Duodenal mucosa (tissue), 2 donors: ENCODE measurements at regions not wholly inside any gene's neighbourhood (a gene's known extent, or its start where the extent isn't known, plus 50 kb on each side); places are given as distances from the start of the nearest gene placed in this dataset.

Experiments used
- H3K27ac ChIP-seq: one replicate; pipeline ENCODE4 v1.7.0; 2013; ENCODE audit warnings: low read depth, low read length
- H3K27me3 ChIP-seq, 2 donors: one replicate each; pipeline ENCODE4 v1.7.0; 2013; ENCODE audit warnings: low read length in 2 of 2, control low read depth in 1 of 2; ENCODE audit not compliant: insufficient read depth in 2 of 2, control insufficient read depth in 1 of 2
- H3K36me3 ChIP-seq, 2 donors: one replicate each; pipeline ENCODE4 v1.7.0; 2013; ENCODE audit warnings: low read length in 2 of 2, control low read depth in 1 of 2; ENCODE audit not compliant: insufficient read depth in 2 of 2, control insufficient read depth in 1 of 2
- H3K4me1 ChIP-seq, 2 donors: one replicate each; pipeline ENCODE4 v1.7.0; 2013; ENCODE audit warnings: low read length in 2 of 2, control low read depth in 1 of 2; ENCODE audit not compliant: insufficient read depth in 2 of 2, control insufficient read depth in 1 of 2
- H3K4me3 ChIP-seq, 2 donors: one replicate each; pipeline ENCODE4 v1.7.0; 2013; ENCODE audit warnings: low read length in 2 of 2, low read depth in 1 of 2
- H3K9ac ChIP-seq, 2 donors: one replicate each; pipeline ENCODE4 v1.7.0; 2013; ENCODE audit warnings: low read length in 2 of 2, low read depth in 1 of 2
- H3K9me3 ChIP-seq, 2 donors: one replicate each; pipeline ENCODE4 v1.7.0; 2013; ENCODE audit warnings: low read length in 2 of 2, control low read depth in 1 of 2; ENCODE audit not compliant: control insufficient read depth in 1 of 2

DNA sequence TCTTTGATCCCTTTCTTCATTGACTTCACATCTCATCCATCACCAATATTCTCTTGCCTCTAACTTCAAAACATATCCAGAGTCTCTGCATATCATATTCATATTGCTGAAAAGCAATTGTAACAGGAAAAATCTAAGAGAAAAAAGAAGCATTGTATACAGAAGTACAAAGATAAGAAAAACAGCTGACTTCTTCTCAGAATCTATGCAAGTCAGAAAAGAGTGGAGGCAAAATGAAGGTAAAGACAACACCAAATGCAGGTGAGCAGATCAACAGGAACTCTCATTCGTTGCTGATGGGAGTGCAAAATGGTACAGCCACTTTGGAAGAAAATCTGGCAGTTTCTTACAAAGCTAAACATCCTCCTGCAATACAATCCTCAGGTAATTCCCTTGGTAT, 155.6 kb downstream of the PHF2 start:
- Histone ChIP-seq H3K36me3 (no peaks in the 10 kb centered on the region), H3K4me1 (no peaks in the 10 kb centered on the region), H3K9me3 (peaks cover 10 to 15% of the 10 kb centered on the region in 2 donors), H3K27ac (no peak overlapping the region), H3K27me3 (peaks cover 11 to 15% of the 10 kb centered on the region in 2 donors), H3K4me3 (no peak overlapping the region), H3K9ac (no peak overlapping the region)

DNA sequence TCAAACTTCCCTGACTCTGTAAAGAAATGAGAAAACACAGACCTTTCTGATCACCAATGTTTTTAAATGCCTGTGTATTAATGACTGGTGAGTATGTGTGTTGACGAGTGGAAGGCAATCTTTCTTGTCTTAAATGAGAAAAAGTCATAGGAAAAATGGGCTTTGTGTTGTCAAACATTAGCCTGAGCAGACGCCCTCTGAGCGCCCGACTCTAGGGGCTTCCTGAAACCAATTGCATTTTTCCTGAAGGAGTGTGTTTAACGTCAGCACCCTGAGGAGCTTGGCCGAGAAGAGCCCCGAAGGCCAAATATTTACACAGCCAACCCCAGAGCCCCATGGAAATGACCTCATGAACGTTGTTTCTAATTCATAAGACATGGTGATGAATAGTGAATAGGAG, 154.3 kb downstream of the PHF2 start:
- Histone ChIP-seq H3K27me3 (peaks cover 11 to 15% of the 10 kb centered on the region in 2 donors), H3K4me3 (no peak overlapping the region), H3K9me3 (peaks cover 10 to 15% of the 10 kb centered on the region in 2 donors), H3K27ac (no peak overlapping the region), H3K9ac (no peak overlapping the region), H3K36me3 (no peaks in the 10 kb centered on the region), H3K4me1 (no peaks in the 10 kb centered on the region)

GRCh38 chr9:93730217-93730616, 153.8 kb downstream of the PHF2 start:
- no peak overlapping the region for H3K27ac ChIP-seq
- H3K9ac ChIP-seq, result no peak overlapping the region
- peaks cover 10 to 15% of the 10 kb centered on the region in 2 donors for H3K9me3 ChIP-seq
- H3K27me3 ChIP-seq, result peaks cover 11 to 15% of the 10 kb centered on the region in 2 donors
- H3K4me1 ChIP-seq, result no peaks in the 10 kb centered on the region
- no peak overlapping the region for H3K4me3 ChIP-seq
- no peaks in the 10 kb centered on the region for H3K36me3 ChIP-seq
